Type B pancreatic cell (in vitro differentiated cells): ENCODE measurements at regions not wholly inside any gene's neighbourhood (a gene's known extent, or its start where the extent isn't known, plus 50 kb on each side); places are given as distances from the start of the nearest gene placed in this dataset.

Experiments used
- DNase-seq: peaks from one replicate; pipeline ENCODE4 v3.0.0; 2021; ENCODE audit warnings: mixed read lengths; ENCODE audit not compliant: unreplicated experiment; ENCODE audit errors: extremely low spot score
- H3K27ac Mint-ChIP-seq: 2 replicates; pipeline ENCODE4 v1.8.0; 2021; ENCODE audit warnings: mild to moderate bottlenecking, mixed read lengths
- H3K27me3 Mint-ChIP-seq: 2 replicates; pipeline ENCODE4 v1.8.0; 2021; ENCODE audit warnings: mixed read lengths
- H3K36me3 Mint-ChIP-seq: 2 replicates; pipeline ENCODE4 v1.8.0; 2021; ENCODE audit warnings: mixed read lengths
- H3K4me1 Mint-ChIP-seq: one replicate; pipeline ENCODE4 v1.8.0; 2021; ENCODE audit warnings: mixed read lengths; ENCODE audit not compliant: unreplicated experiment
- H3K4me3 Mint-ChIP-seq: 2 replicates; pipeline ENCODE4 v1.8.0; 2021; ENCODE audit warnings: mild to moderate bottlenecking, mixed read lengths
- H3K9me3 Mint-ChIP-seq: 2 replicates; pipeline ENCODE4 v1.8.0; 2021; ENCODE audit warnings: mixed read lengths
- CTCF ChIP-seq: fragments of 200-600 bp; sonication (generic); conservative IDR thresholded peaks from 2 replicates; pipeline ENCODE4 v1.5.0; 2021; ENCODE audit warnings: antibody characterized with exemption, mild to moderate bottlenecking

GRCh38 chr6:155747491-155747890 is 291.9 kb upstream of the NOX3 start:
- no peaks in the 10 kb centered on the region for H3K4me1 Mint-ChIP-seq

GRCh38 chr6:155740781-155741399 is 285.3 kb upstream of the NOX3 start:
- no peaks in the 10 kb centered on the region for H3K4me1 Mint-ChIP-seq

More at GRCh38 chr6:155747491-155747890, 291.9 kb upstream of the NOX3 start:
- TF ChIP-seq CTCF, result no peak
- Mint-ChIP-seq H3K9me3 (no peaks in the 10 kb centered on the region), H3K4me3 (no peak overlapping the region), H3K27me3 (no peaks in the 10 kb centered on the region), H3K27ac (no peak overlapping the region), H3K36me3 (no peaks in the 10 kb centered on the region)
- DNase-seq, result no peak

GRCh38 chr6:155738602-155739105 is 283.0 kb upstream of the NOX3 start:
- Mint-ChIP-seq H3K9me3 (no peaks in the 10 kb centered on the region), H3K27me3 (no peaks in the 10 kb centered on the region), H3K4me1 (no peaks in the 10 kb centered on the region), H3K4me3 (no peak overlapping the region), H3K36me3 (no peaks in the 10 kb centered on the region), H3K27ac (no peak overlapping the region)
- DNase-seq, result no peak
- no peak for TF ChIP-seq CTCF

More at GRCh38 chr6:155740781-155741399, 285.3 kb upstream of the NOX3 start:
- Mint-ChIP-seq H3K9me3 (no peaks in the 10 kb centered on the region), H3K27me3 (no peaks in the 10 kb centered on the region), H3K4me3 (no peak overlapping the region), H3K27ac (no peak overlapping the region), H3K36me3 (no peaks in the 10 kb centered on the region)
- no peak for DNase-seq
- TF ChIP-seq CTCF, result no peak

- H3K36me3 Mint-ChIP-seq, result no peaks in the 10 kb centered on the region
- H3K4me1 Mint-ChIP-seq, result no peaks in the 10 kb centered on the region
- H3K27me3 Mint-ChIP-seq, result no peaks in the 10 kb centered on the region
- no peak overlapping the region for H3K4me3 Mint-ChIP-seq
- H3K27ac Mint-ChIP-seq, result no peak overlapping the region
- TF ChIP-seq CTCF, result no peak
- no peaks in the 10 kb centered on the region for H3K9me3 Mint-ChIP-seq
- DNase-seq, result no peak
Observed at GRCh38 chr6:155717374-155717773, 261.7 kb upstream of the NOX3 start.

- H3K4me1 Mint-ChIP-seq, result no peaks in the 10 kb centered on the region
- H3K27ac Mint-ChIP-seq, result no peak overlapping the region
- no peak for TF ChIP-seq CTCF
Observed at GRCh38 chr6:155710704-155711103, 255.1 kb upstream of the NOX3 start.

More at GRCh38 chr6:155710704-155711103, 255.1 kb upstream of the NOX3 start:
- DNase-seq, result no peak
- Mint-ChIP-seq H3K9me3 (no peaks in the 10 kb centered on the region), H3K27me3 (no peaks in the 10 kb centered on the region), H3K4me3 (no peak overlapping the region), H3K36me3 (no peaks in the 10 kb centered on the region)
